Neuronal stem cell (in vitro differentiated cells): ENCODE measurements at regions not wholly inside any gene's neighbourhood (a gene's known extent, or its start where the extent isn't known, plus 50 kb on each side); places are given as distances from the start of the nearest gene placed in this dataset.
A peak's percentile ranks its signal among the peaks of the same experiment; 100 is the strongest.

Experiments
- DNase-seq: peaks from one replicate; pipeline ENCODE4 v3.0.0-alpha.2; 2013; ENCODE audit warnings: low spot score
- H2AFZ ChIP-seq: one replicate; pipeline ENCODE4 v1.6.1; 2013; ENCODE audit warnings: mild to moderate bottlenecking, low read length, inconsistent platforms
- H2AK5ac ChIP-seq: 2 replicates; pipeline ENCODE4 v1.6.1; 2013; ENCODE audit warnings: low read depth, mild to moderate bottlenecking, inconsistent platforms, low read length, moderate library complexity, mixed read lengths
- H2BK120ac ChIP-seq: 2 replicates; pipeline ENCODE4 v1.6.1; 2013; ENCODE audit warnings: low read depth, mild to moderate bottlenecking, inconsistent platforms, low read length, moderate library complexity, mixed read lengths
- H2BK12ac ChIP-seq: one replicate; pipeline ENCODE4 v1.6.1; 2013; ENCODE audit warnings: low read length, inconsistent platforms
- H2BK15ac ChIP-seq: 2 replicates; pipeline ENCODE4 v1.6.1; 2013; ENCODE audit warnings: mild to moderate bottlenecking, low read length, inconsistent platforms, mixed read lengths
- H2BK5ac ChIP-seq: one replicate; pipeline ENCODE4 v1.6.1; 2013; ENCODE audit warnings: inconsistent platforms, mild to moderate bottlenecking, low read length, moderate library complexity
- H3K14ac ChIP-seq: one replicate; pipeline ENCODE4 v1.6.1; 2013; ENCODE audit warnings: low read length, inconsistent platforms
- H3K18ac ChIP-seq: 2 replicates; pipeline ENCODE4 v1.6.1; 2013; ENCODE audit warnings: low read length, inconsistent platforms
- H3K23ac ChIP-seq: 2 replicates; pipeline ENCODE4 v1.6.1; 2013; ENCODE audit warnings: low read depth, mild to moderate bottlenecking, mixed read lengths, low read length, inconsistent platforms; ENCODE audit not compliant: poor library complexity
- H3K27ac ChIP-seq: replicated peaks from 3 replicates; pipeline ENCODE4 v1.5.1; 2013; ENCODE audit warnings: low read length, inconsistent platforms
- H3K27me3 ChIP-seq, 3 experiments: 2 replicates each; pipeline ENCODE4 v1.6.1; 2013; ENCODE audit warnings: low read length in 3 of 3, mild to moderate bottlenecking in 2 of 3, inconsistent platforms in 1 of 3, low read depth in 1 of 3, mixed read lengths in 1 of 3, moderate library complexity in 1 of 3; ENCODE audit not compliant: control insufficient read depth in 3 of 3, insufficient read depth in 3 of 3
- H3K36me3 ChIP-seq, 2 donors: replicated peaks in 1 of 2; 2 replicates each; pipeline ENCODE4 v1.6.1; 2013; ENCODE audit warnings: low read length in 2 of 2; ENCODE audit not compliant: control insufficient read depth in 2 of 2, insufficient read depth in 2 of 2
- H3K4ac ChIP-seq: 2 replicates; pipeline ENCODE4 v1.6.1; 2013; ENCODE audit warnings: inconsistent platforms, mild to moderate bottlenecking, low read length, moderate library complexity
- H3K4me1 ChIP-seq, 2 donors: 1 replicate in 1 of 2; 2 replicates in 1 of 2; pipeline ENCODE4 v1.6.1; 2013; ENCODE audit warnings: low read length in 2 of 2, low read depth in 1 of 2; ENCODE audit not compliant: control insufficient read depth in 2 of 2, insufficient read depth in 1 of 2
- H3K4me2 ChIP-seq: one replicate; pipeline ENCODE4 v1.6.1; 2013; ENCODE audit warnings: mild to moderate bottlenecking, low read length, inconsistent platforms; ENCODE audit not compliant: insufficient read depth, poor library complexity, severe bottlenecking
- H3K4me3 ChIP-seq, 2 donors: 2 replicates each; pipeline ENCODE4 v1.5.1; 2013; ENCODE audit warnings: low read length in 2 of 2, mild to moderate bottlenecking in 2 of 2, inconsistent platforms in 1 of 2, moderate library complexity in 1 of 2
- H3K79me1 ChIP-seq: one replicate; pipeline ENCODE4 v1.6.1; 2013; ENCODE audit warnings: low read depth, mild to moderate bottlenecking, inconsistent platforms, low read length, moderate library complexity
- H3K9ac ChIP-seq: one replicate; pipeline ENCODE4 v1.6.1; 2013; ENCODE audit warnings: mild to moderate bottlenecking, low read depth, low read length, inconsistent platforms; ENCODE audit not compliant: poor library complexity
- H3K9me3 ChIP-seq, 2 donors: replicated peaks in 1 of 2; 2 replicates each; pipeline versions ENCODE3 to v1.6.1; 2013; ENCODE audit warnings: low read length in 2 of 2, mild to moderate bottlenecking in 2 of 2, inconsistent platforms in 1 of 2, low read depth in 1 of 2, mixed read lengths in 1 of 2, moderate library complexity in 1 of 2; ENCODE audit not compliant: control insufficient read depth in 2 of 2, insufficient read depth in 1 of 2
- H4K8ac ChIP-seq: one replicate; pipeline ENCODE4 v1.6.1; 2013; ENCODE audit warnings: low read depth, mild to moderate bottlenecking, inconsistent platforms, low read length, moderate library complexity
- H4K91ac ChIP-seq: one replicate; pipeline ENCODE4 v1.6.1; 2013; ENCODE audit warnings: low read length, low read depth, mild to moderate bottlenecking, inconsistent platforms; ENCODE audit not compliant: poor library complexity
- WGBS, 2 donors: extraction: QIAGEN DNeasy Blood & Tissue Kit; methylation state at CpG; one replicate each; pipeline ENCODE4 v1.1.7; 2013; ENCODE audit warnings: missing lambda C conversion rate in 2 of 2, mixed read lengths in 1 of 2; ENCODE audit not compliant: insufficient read length in 2 of 2, insufficient replicate concordance in 1 of 2; ENCODE audit errors: extremely low coverage in 2 of 2; 5-methylcytosine and 5-hydroxymethylcytosine counted together

- no peaks in the 10 kb centered on the region for H3K36me3 ChIP-seq
- DNase-seq: no peak
- H3K9me3 ChIP-seq: no peaks in the 10 kb centered on the region
- no peak overlapping the region for H3K27ac ChIP-seq
- no peak overlapping the region for H3K18ac ChIP-seq
- H4K91ac ChIP-seq: no peak overlapping the region
- no peak overlapping the region for H2BK5ac ChIP-seq
- H3K4ac ChIP-seq: no peak overlapping the region
- no peak overlapping the region for H3K14ac ChIP-seq
- H2BK15ac ChIP-seq: no peak overlapping the region
- H2BK12ac ChIP-seq: no peak overlapping the region
- H3K23ac ChIP-seq: no peak overlapping the region
- no peaks in the 10 kb centered on the region for H3K27me3 ChIP-seq
- no peak overlapping the region for H2AK5ac ChIP-seq
- H3K4me2 ChIP-seq: no peak overlapping the region
- no peak overlapping the region for H2BK120ac ChIP-seq
- no peak overlapping the region for H2AFZ ChIP-seq
- H4K8ac ChIP-seq: no peak overlapping the region
- no peak overlapping the region for H3K4me3 ChIP-seq
- no CpG with 5 or more reads among the region's 4 CpGs for WGBS, 2 donors
- no peak overlapping the region for H3K9ac ChIP-seq
- no peaks in the 10 kb centered on the region for H3K79me1 ChIP-seq
- no peaks in the 10 kb centered on the region for H3K4me1 ChIP-seq
These were observed 53.8 kb upstream of the PDE10A start for GRCh38 chr6:165716886-165717285.

GRCh38 chr6:165715428-165715827 lies 52.4 kb upstream of the PDE10A start:
- no CpG with 5 or more reads among the region's 11 CpGs for WGBS, 2 donors
- peak overlapping the region; percentile 22 for H3K9ac ChIP-seq
- H3K27me3 ChIP-seq: no peaks in the 10 kb centered on the region
- no peak overlapping the region for H3K14ac ChIP-seq
- H3K4ac ChIP-seq: no peak overlapping the region
- no peak for DNase-seq
- no peaks in the 10 kb centered on the region for H3K4me1 ChIP-seq
- H3K27ac ChIP-seq: no peak overlapping the region
- H4K8ac ChIP-seq: no peak overlapping the region
- H2BK120ac ChIP-seq: no peak overlapping the region
- no peak overlapping the region for H3K23ac ChIP-seq
- no peak overlapping the region for H2AK5ac ChIP-seq
- no peak overlapping the region for H3K18ac ChIP-seq
- H3K4me2 ChIP-seq: no peak overlapping the region
- H4K91ac ChIP-seq: no peak overlapping the region
- no peaks in the 10 kb centered on the region for H3K9me3 ChIP-seq
- H3K36me3 ChIP-seq: no peaks in the 10 kb centered on the region
- peak overlapping the region; percentile 63 for H2BK12ac ChIP-seq
- H3K79me1 ChIP-seq: no peaks in the 10 kb centered on the region
- H2BK15ac ChIP-seq: no peak overlapping the region
- no peak overlapping the region for H3K4me3 ChIP-seq
- no peak overlapping the region for H2AFZ ChIP-seq
- no peak overlapping the region for H2BK5ac ChIP-seq

- H3K9ac ChIP-seq: no peak overlapping the region
- H2AK5ac ChIP-seq: no peak overlapping the region
- DNase-seq: no peak
- H3K27me3 ChIP-seq: no peaks in the 10 kb centered on the region
- H4K91ac ChIP-seq: no peak overlapping the region
- no peak overlapping the region for H3K27ac ChIP-seq
- peak overlapping the region; percentile 40 for H2BK5ac ChIP-seq
- no peak overlapping the region for H2BK15ac ChIP-seq
- H3K18ac ChIP-seq: peak overlapping the region; percentile 58
- H3K4me2 ChIP-seq: no peak overlapping the region
- no peak overlapping the region for H3K23ac ChIP-seq
- no peak overlapping the region for H2BK12ac ChIP-seq
- H3K9me3 ChIP-seq: no peaks in the 10 kb centered on the region
- H3K14ac ChIP-seq: no peak overlapping the region
- H3K79me1 ChIP-seq: no peaks in the 10 kb centered on the region
- H3K36me3 ChIP-seq: no peaks in the 10 kb centered on the region
- no peak overlapping the region for H3K4me3 ChIP-seq
- no peaks in the 10 kb centered on the region for H3K4me1 ChIP-seq
- H4K8ac ChIP-seq: no peak overlapping the region
- no CpG with 5 or more reads among the region's 18 CpGs for WGBS, 2 donors
- H3K4ac ChIP-seq: no peak overlapping the region
- H2BK120ac ChIP-seq: no peak overlapping the region
- H2AFZ ChIP-seq: no peak overlapping the region
These were observed 51.9 kb upstream of the PDE10A start for GRCh38 chr6:165714907-165715306.

GRCh38 chr6:165713845-165714466 lies 50.9 kb upstream of the PDE10A start:
- no peak overlapping the region for H3K4me3 ChIP-seq
- H3K18ac ChIP-seq: peak overlapping the region; percentile 52
- H3K4me2 ChIP-seq: no peak overlapping the region
- peak overlapping the region; percentile 40 for H2BK5ac ChIP-seq
- H2AFZ ChIP-seq: no peak overlapping the region
- H3K9ac ChIP-seq: peak overlapping the region; percentile 12
- H3K4me1 ChIP-seq: no peaks in the 10 kb centered on the region
- H3K79me1 ChIP-seq: no peaks in the 10 kb centered on the region
- no peak overlapping the region for H2BK120ac ChIP-seq
- no CpG with 5 or more reads among the region's 12 CpGs for WGBS, 2 donors
- no peak overlapping the region for H2BK15ac ChIP-seq
- DNase-seq: no peak
- no peak overlapping the region for H2BK12ac ChIP-seq
- no peak overlapping the region for H4K91ac ChIP-seq
- no peak overlapping the region for H3K27ac ChIP-seq
- H3K4ac ChIP-seq: no peak overlapping the region
- no peaks in the 10 kb centered on the region for H3K9me3 ChIP-seq
- no peak overlapping the region for H3K14ac ChIP-seq
- H3K27me3 ChIP-seq: no peaks in the 10 kb centered on the region
- no peak overlapping the region for H4K8ac ChIP-seq
- no peaks in the 10 kb centered on the region for H3K36me3 ChIP-seq
- H3K23ac ChIP-seq: no peak overlapping the region
- H2AK5ac ChIP-seq: no peak overlapping the region
